Neural progenitor cell (in vitro differentiated cells): ENCODE measurements at regions not wholly inside any gene's neighbourhood (a gene's known extent, or its start where the extent isn't known, plus 50 kb on each side); places are given as distances from the start of the nearest gene placed in this dataset.

Experiments
- DNase-seq: peaks from one replicate; pipeline ENCODE4 v3.0.0-alpha.2; 2016; ENCODE audit warnings: low spot score
- H2AFZ ChIP-seq: fragments of 200-600 bp; sonication (generic); replicated peaks from 2 replicates; pipeline ENCODE4 v1.6.1; 2016; ENCODE audit warnings: antibody characterized with exemption
- H3F3A ChIP-seq: fragments of 200-600 bp; sonication (generic); 2 replicates; pipeline ENCODE4 v1.6.1; 2016; ENCODE audit warnings: antibody characterized with exemption, low read depth
- H3K27ac ChIP-seq: fragments of 200-600 bp; sonication (generic); 2 replicates; pipeline ENCODE4 v1.5.1; 2016; ENCODE audit warnings: mild to moderate bottlenecking
- H3K27me3 ChIP-seq: fragments of 200-600 bp; sonication (generic); 2 replicates; pipeline ENCODE4 v1.6.1; 2016; ENCODE audit warnings: mild to moderate bottlenecking, moderate library complexity
- H3K36me3 ChIP-seq: fragments of 200-600 bp; sonication (generic); 2 replicates; pipeline ENCODE4 v1.5.1; 2016
- H3K4me1 ChIP-seq: fragments of 200-600 bp; sonication (generic); 2 replicates; pipeline ENCODE4 v1.6.1; 2016; ENCODE audit warnings: mixed run types
- H3K4me2 ChIP-seq: fragments of 200-600 bp; sonication (generic); 2 replicates; pipeline ENCODE4 v1.6.1; 2016
- H3K4me3 ChIP-seq: fragments of 200-600 bp; sonication (generic); 2 replicates; pipeline ENCODE4 v1.5.1; 2016
- H3K79me2 ChIP-seq: fragments of 200-600 bp; sonication (generic); 2 replicates; pipeline ENCODE4 v1.6.1; 2016; ENCODE audit warnings: low read depth
- H3K9ac ChIP-seq: fragments of 200-600 bp; sonication (generic); 2 replicates; pipeline ENCODE4 v1.6.1; 2016
- H3K9me3 ChIP-seq: fragments of 200-600 bp; sonication (generic); 2 replicates; pipeline ENCODE4 v1.5.1; 2016; ENCODE audit warnings: low read depth
- H4K20me1 ChIP-seq: fragments of 200-600 bp; sonication (generic); 2 replicates; pipeline ENCODE4 v1.6.1; 2016; ENCODE audit warnings: low read depth
- H3K27ac Mint-ChIP-seq: 3 replicates; pipeline ENCODE4 v1.8.0; 2021; ENCODE audit warnings: mixed read lengths
- H3K27me3 Mint-ChIP-seq: 2 replicates; pipeline ENCODE4 v1.8.0; 2022; ENCODE audit warnings: low read depth, mild to moderate bottlenecking, inconsistent platforms, moderate library complexity, mixed read lengths; ENCODE audit not compliant: insufficient read depth
- H3K36me3 Mint-ChIP-seq: 3 replicates; pipeline ENCODE4 v1.8.0; 2021; ENCODE audit warnings: mixed read lengths
- H3K4me1 Mint-ChIP-seq: 3 replicates; pipeline ENCODE4 v1.8.0; 2021; ENCODE audit warnings: mixed read lengths
- H3K4me3 Mint-ChIP-seq: 3 replicates; pipeline ENCODE4 v1.8.0; 2021; ENCODE audit warnings: mild to moderate bottlenecking, moderate library complexity, mixed read lengths
- H3K9me3 Mint-ChIP-seq: 3 replicates; pipeline ENCODE4 v1.8.0; 2020; ENCODE audit warnings: mixed read lengths
- CTCF ChIP-seq: fragments of 200-600 bp; sonication (generic); IDR thresholded peaks from 2 replicates; pipeline ENCODE4 v1.5.1; 2017; ENCODE audit warnings: antibody characterized with exemption, mild to moderate bottlenecking
- EZH2 ChIP-seq: fragments of 200-600 bp; sonication (generic); IDR thresholded peaks from 2 replicates; pipeline ENCODE4 v1.6.1; 2017; ENCODE audit warnings: antibody characterized with exemption, mild to moderate bottlenecking, moderate library complexity
- EZH2phosphoT487 ChIP-seq: fragments of 200-600 bp; sonication (generic); IDR thresholded peaks from 2 replicates; pipeline ENCODE4 v1.6.1; 2017; ENCODE audit warnings: antibody characterized with exemption

- H3K27ac Mint-ChIP-seq: peak overlapping the region; percentile 15
- no peaks in the 10 kb centered on the region for H3K9me3 Mint-ChIP-seq
- Histone ChIP-seq H3K79me2 (no peaks in the 10 kb centered on the region), H3K4me3 (no peak overlapping the region), H3K9me3 (no peaks in the 10 kb centered on the region), H3K36me3 (no peaks in the 10 kb centered on the region), H3F3A (peaks cover 34% of the 10 kb centered on the region), H3K4me1 (peaks cover 33% of the 10 kb centered on the region), H3K9ac (no peak overlapping the region), H4K20me1 (peaks cover 27% of the 10 kb centered on the region), H2AFZ (no peak overlapping the region), H3K27me3 (no peaks in the 10 kb centered on the region), H3K4me2 (no peak overlapping the region), H3K27ac (no peak overlapping the region)
- H3K27me3 Mint-ChIP-seq: peaks cover 11% of the 10 kb centered on the region
- no peak for TF ChIP-seq EZH2phosphoT487
- no peak for TF ChIP-seq EZH2
- TF ChIP-seq CTCF: no peak
- no peak for DNase-seq
- H3K4me1 Mint-ChIP-seq: peaks cover 71% of the 10 kb centered on the region
- H3K36me3 Mint-ChIP-seq: peaks cover 27% of the 10 kb centered on the region
- H3K4me3 Mint-ChIP-seq: no peak overlapping the region
These were observed 172.3 kb downstream of the KATNIP start for GRCh38 chr16:27722207-27722606.

GRCh38 chr16:27722892-27723450 is 173.0 kb downstream of the KATNIP start:
- H3K4me1 ChIP-seq: peaks cover 26% of the 10 kb centered on the region
- H3K27ac ChIP-seq: no peak overlapping the region

GRCh38 chr16:27723711-27724481 is 174.0 kb downstream of the KATNIP start:
- H3K36me3 Mint-ChIP-seq: peaks cover 35% of the 10 kb centered on the region
- no peaks in the 10 kb centered on the region for H3K9me3 ChIP-seq
- TF ChIP-seq CTCF (no peak), EZH2phosphoT487 (no peak)
- no peak overlapping the region for H3K9ac ChIP-seq
- H2AFZ ChIP-seq: no peak overlapping the region
- H3F3A ChIP-seq: peaks cover 17% of the 10 kb centered on the region
- no peak for DNase-seq
- H3K4me3 ChIP-seq: no peak overlapping the region
- no peaks in the 10 kb centered on the region for H3K36me3 ChIP-seq
- no peaks in the 10 kb centered on the region for H3K9me3 Mint-ChIP-seq
- no peaks in the 10 kb centered on the region for H3K79me2 ChIP-seq
- H3K4me3 Mint-ChIP-seq: no peak overlapping the region
- H3K4me2 ChIP-seq: no peak overlapping the region
- no peak overlapping the region for H3K27ac Mint-ChIP-seq
- H4K20me1 ChIP-seq: peaks cover 12% of the 10 kb centered on the region
- H3K27ac ChIP-seq: no peak overlapping the region
- H3K27me3 ChIP-seq: no peaks in the 10 kb centered on the region
- peaks cover 54% of the 10 kb centered on the region for H3K4me1 Mint-ChIP-seq
- peaks cover 16% of the 10 kb centered on the region for H3K4me1 ChIP-seq
- peaks cover 11% of the 10 kb centered on the region for H3K27me3 Mint-ChIP-seq

More at GRCh38 chr16:27722892-27723450, 173.0 kb downstream of the KATNIP start:
- Histone ChIP-seq H3K9me3 (no peaks in the 10 kb centered on the region), H3K4me2 (no peak overlapping the region), H3K4me3 (no peak overlapping the region), H4K20me1 (peaks cover 20% of the 10 kb centered on the region), H3K36me3 (no peaks in the 10 kb centered on the region), H3K79me2 (no peaks in the 10 kb centered on the region), H3K9ac (no peak overlapping the region), H3K27me3 (no peaks in the 10 kb centered on the region), H2AFZ (no peak overlapping the region), H3F3A (peaks cover 26% of the 10 kb centered on the region)
- Mint-ChIP-seq H3K27me3 (peaks cover 11% of the 10 kb centered on the region), H3K9me3 (no peaks in the 10 kb centered on the region), H3K27ac (no peak overlapping the region), H3K36me3 (peaks cover 32% of the 10 kb centered on the region), H3K4me1 (peaks cover 63% of the 10 kb centered on the region), H3K4me3 (no peak overlapping the region)
- DNase-seq: no peak
- TF ChIP-seq EZH2phosphoT487: no peak
- no peak for TF ChIP-seq EZH2
- no peak for TF ChIP-seq CTCF
